Keratinocyte (primary cell): ENCODE measurements at regions not wholly inside any gene's neighbourhood (a gene's known extent, or its start where the extent isn't known, plus 50 kb on each side); places are given as distances from the start of the nearest gene placed in this dataset.

Source experiments
- CTCF ChIP-seq, 3 experiments: IDR thresholded peaks in 1 of 3; conservative IDR thresholded peaks in 1 of 3; optimal IDR thresholded peaks in 1 of 3; 2 replicates in 2 of 3; 3 replicates in 1 of 3; pipeline versions ENCODE3 to v1.5.1; 2011; ENCODE audit warnings: low read length in 3 of 3, mild to moderate bottlenecking in 3 of 3, moderate library complexity in 2 of 3, control low read depth in 1 of 3, inconsistent platforms in 1 of 3; ENCODE audit not compliant: insufficient read depth in 2 of 3; ENCODE audit errors: extremely low read depth in 1 of 3
- EZH2 ChIP-seq: IDR thresholded peaks from one replicate; pipeline ENCODE4 v1.6.1; 2012; ENCODE audit warnings: inconsistent platforms, mild to moderate bottlenecking, low read length, moderate library complexity

- TF ChIP-seq CTCF (optimal IDR thresholded peaks at IDR 0.05 in 1 of 3, IDR thresholded peaks at IDR 0.05 in 1 of 3, conservative IDR thresholded peaks at IDR 0.05 in 1 of 3; ENCODE audit: extremely low read depth in 1 of 3, insufficient read depth in 2 of 3, low read length in 3 of 3) (no peak), EZH2 (no peak)
These were observed 470.5 kb upstream of the GOT2 start for GRCh38 chr16:59204589-59204988.
